ENCODE measurements at regions not wholly inside any gene's neighbourhood (a gene's known extent, or its start where the extent isn't known, plus 50 kb on each side); places are given as distances from the start of the nearest gene placed in this dataset.

- Histone ChIP-seq H3K36me3 (ENCODE audit: control insufficient read depth in 1 of 2, insufficient read depth in 2 of 2, low read depth in 1 of 2, low read length in 2 of 2) (no peaks in the 10 kb centered on the region), H3K18ac (ENCODE audit: low read depth in 1 of 2, low read length in 2 of 2) (no peak overlapping the region), H2AK5ac (ENCODE audit: low read length, severe bottlenecking) (no peak overlapping the region), H2BK5ac (ENCODE audit: low read depth, low read length, poor library complexity, severe bottlenecking) (no peak overlapping the region), H3K9ac (ENCODE audit: low read length) (no peak overlapping the region), H3K4me2 (ENCODE audit: low read length, poor library complexity, severe bottlenecking) (no peak overlapping the region), H3K4ac (ENCODE audit: low read depth in 1 of 2, low read length in 2 of 2) (no peak overlapping the region), H2AFZ (ENCODE audit: low read depth, low read length) (no peak overlapping the region), H2BK15ac (ENCODE audit: low read depth, poor library complexity, severe bottlenecking) (no peak overlapping the region), H3K9me3 (ENCODE audit: control insufficient read depth, low read length) (no peaks in the 10 kb centered on the region), H3K4me3 (ENCODE audit: insufficient read depth in 1 of 2, low read depth in 1 of 2, low read length in 2 of 2) (no peak overlapping the region), H2BK12ac (ENCODE audit: low read length in 2 of 2) (no peak overlapping the region), H3K23ac (ENCODE audit: low read length in 2 of 2) (no peak overlapping the region), H3K27me3 (ENCODE audit: control insufficient read depth in 1 of 2, insufficient read depth in 1 of 2, low read length in 2 of 2) (no peaks in the 10 kb centered on the region), H3K4me1 (ENCODE audit: control insufficient read depth, insufficient read depth, low read depth, low read length) (no peaks in the 10 kb centered on the region), H3K27ac (ENCODE audit: low read length, poor library complexity, severe bottlenecking) (no peak overlapping the region), H3K14ac (ENCODE audit: low read length in 2 of 2) (no peak overlapping the region), H3K79me1 (replicated peaks; ENCODE audit: low read length, poor library complexity, severe bottlenecking) (no peaks in the 10 kb centered on the region), H4K91ac (ENCODE audit: low read length) (no peak overlapping the region), H4K8ac (ENCODE audit: low read length) (no peak overlapping the region), H2BK120ac (ENCODE audit: low read depth, low read length) (no peak overlapping the region)
- DNase-seq, result no peak
Measured at GRCh38 chr2:155218945-155219344, 520.5 kb downstream of the KCNJ3 start.

- no peaks in the 10 kb centered on the region for H3K4me1 ChIP-seq (ENCODE audit: control insufficient read depth, insufficient read depth, low read depth, low read length)
Measured at GRCh38 chr2:155218292-155218924, 519.9 kb downstream of the KCNJ3 start.

GRCh38 chr2:155215037-155215707 is 516.7 kb downstream of the KCNJ3 start:
- WGBS, result 30% methylated on average over 1 of the region's 2 CpGs
- H3K79me1 ChIP-seq (replicated peaks; ENCODE audit: low read length, poor library complexity, severe bottlenecking), result no peaks in the 10 kb centered on the region

More at GRCh38 chr2:155218292-155218924, 519.9 kb downstream of the KCNJ3 start:
- H3K27ac ChIP-seq (ENCODE audit: low read length, poor library complexity, severe bottlenecking), result no peak overlapping the region
- H2BK120ac ChIP-seq (ENCODE audit: low read depth, low read length), result no peak overlapping the region
- H3K4me2 ChIP-seq (ENCODE audit: low read length, poor library complexity, severe bottlenecking), result no peak overlapping the region
- no peaks in the 10 kb centered on the region for H3K27me3 ChIP-seq (ENCODE audit: control insufficient read depth in 1 of 2, insufficient read depth in 1 of 2, low read length in 2 of 2)
- H2BK5ac ChIP-seq (ENCODE audit: low read depth, low read length, poor library complexity, severe bottlenecking), result no peak overlapping the region
- WGBS, result 83% methylated on average over 2 of the region's 2 CpGs
- H3K4ac ChIP-seq (ENCODE audit: low read depth in 1 of 2, low read length in 2 of 2), result no peak overlapping the region
- H2BK12ac ChIP-seq (ENCODE audit: low read length in 2 of 2), result no peak overlapping the region
- no peak overlapping the region for H3K14ac ChIP-seq (ENCODE audit: low read length in 2 of 2)
- H4K91ac ChIP-seq (ENCODE audit: low read length), result no peak overlapping the region
- no peak overlapping the region for H2AK5ac ChIP-seq (ENCODE audit: low read length, severe bottlenecking)
- H2BK15ac ChIP-seq (ENCODE audit: low read depth, poor library complexity, severe bottlenecking), result no peak overlapping the region
- no peak overlapping the region for H2AFZ ChIP-seq (ENCODE audit: low read depth, low read length)
- no peaks in the 10 kb centered on the region for H3K79me1 ChIP-seq (replicated peaks; ENCODE audit: low read length, poor library complexity, severe bottlenecking)
- H3K9me3 ChIP-seq (ENCODE audit: control insufficient read depth, low read length), result no peaks in the 10 kb centered on the region
- no peak overlapping the region for H3K18ac ChIP-seq (ENCODE audit: low read depth in 1 of 2, low read length in 2 of 2)
- H4K8ac ChIP-seq (ENCODE audit: low read length), result no peak overlapping the region
- no peak overlapping the region for H3K4me3 ChIP-seq (ENCODE audit: insufficient read depth in 1 of 2, low read depth in 1 of 2, low read length in 2 of 2)
- no peak overlapping the region for H3K9ac ChIP-seq (ENCODE audit: low read length)
- DNase-seq, result no peak
- H3K23ac ChIP-seq (ENCODE audit: low read length in 2 of 2), result no peak overlapping the region
- no peaks in the 10 kb centered on the region for H3K36me3 ChIP-seq (ENCODE audit: control insufficient read depth in 1 of 2, insufficient read depth in 2 of 2, low read depth in 1 of 2, low read length in 2 of 2)

GRCh38 chr2:155209696-155210450 is 511.4 kb downstream of the KCNJ3 start:
- no peak overlapping the region for H2BK5ac ChIP-seq (ENCODE audit: low read depth, low read length, poor library complexity, severe bottlenecking)
- no peak overlapping the region for H4K91ac ChIP-seq (ENCODE audit: low read length)
- no peaks in the 10 kb centered on the region for H3K9me3 ChIP-seq (ENCODE audit: control insufficient read depth, low read length)
- H2BK120ac ChIP-seq (ENCODE audit: low read depth, low read length), result no peak overlapping the region
- H2BK15ac ChIP-seq (ENCODE audit: low read depth, poor library complexity, severe bottlenecking), result no peak overlapping the region
- no peak overlapping the region for H3K14ac ChIP-seq (ENCODE audit: low read length in 2 of 2)
- H3K9ac ChIP-seq (ENCODE audit: low read length), result no peak overlapping the region
- no peak overlapping the region for H3K27ac ChIP-seq (ENCODE audit: low read length, poor library complexity, severe bottlenecking)
- H3K4me3 ChIP-seq (ENCODE audit: insufficient read depth in 1 of 2, low read depth in 1 of 2, low read length in 2 of 2), result no peak overlapping the region
- H3K79me1 ChIP-seq (replicated peaks; ENCODE audit: low read length, poor library complexity, severe bottlenecking), result no peaks in the 10 kb centered on the region
- no peak overlapping the region for H2AK5ac ChIP-seq (ENCODE audit: low read length, severe bottlenecking)
- no peak overlapping the region for H3K23ac ChIP-seq (ENCODE audit: low read length in 2 of 2)
- H3K27me3 ChIP-seq (ENCODE audit: control insufficient read depth in 1 of 2, insufficient read depth in 1 of 2, low read length in 2 of 2), result no peaks in the 10 kb centered on the region
- H3K18ac ChIP-seq (ENCODE audit: low read depth in 1 of 2, low read length in 2 of 2), result no peak overlapping the region
- DNase-seq, result no peak
- H4K8ac ChIP-seq (ENCODE audit: low read length), result no peak overlapping the region
- no peak overlapping the region for H2AFZ ChIP-seq (ENCODE audit: low read depth, low read length)
- H3K36me3 ChIP-seq (ENCODE audit: control insufficient read depth in 1 of 2, insufficient read depth in 2 of 2, low read depth in 1 of 2, low read length in 2 of 2), result no peaks in the 10 kb centered on the region
- no peak overlapping the region for H2BK12ac ChIP-seq (ENCODE audit: low read length in 2 of 2)
- H3K4me2 ChIP-seq (ENCODE audit: low read length, poor library complexity, severe bottlenecking), result no peak overlapping the region
- no peak overlapping the region for H3K4ac ChIP-seq (ENCODE audit: low read depth in 1 of 2, low read length in 2 of 2)
- no peaks in the 10 kb centered on the region for H3K4me1 ChIP-seq (ENCODE audit: control insufficient read depth, insufficient read depth, low read depth, low read length)
- 45% methylated on average over 1 of the region's 2 CpGs for WGBS

More at GRCh38 chr2:155215037-155215707, 516.7 kb downstream of the KCNJ3 start:
- Histone ChIP-seq H2BK5ac (ENCODE audit: low read depth, low read length, poor library complexity, severe bottlenecking) (no peak overlapping the region), H3K18ac (ENCODE audit: low read depth in 1 of 2, low read length in 2 of 2) (no peak overlapping the region), H3K14ac (ENCODE audit: low read length in 2 of 2) (no peak overlapping the region), H3K4me1 (ENCODE audit: control insufficient read depth, insufficient read depth, low read depth, low read length) (no peaks in the 10 kb centered on the region), H3K9ac (ENCODE audit: low read length) (no peak overlapping the region), H4K91ac (ENCODE audit: low read length) (no peak overlapping the region), H3K4me3 (ENCODE audit: insufficient read depth in 1 of 2, low read depth in 1 of 2, low read length in 2 of 2) (no peak overlapping the region), H4K8ac (ENCODE audit: low read length) (no peak overlapping the region), H3K27me3 (ENCODE audit: control insufficient read depth in 1 of 2, insufficient read depth in 1 of 2, low read length in 2 of 2) (no peaks in the 10 kb centered on the region), H2BK120ac (ENCODE audit: low read depth, low read length) (no peak overlapping the region), H3K4ac (ENCODE audit: low read depth in 1 of 2, low read length in 2 of 2) (no peak overlapping the region), H2AFZ (ENCODE audit: low read depth, low read length) (no peak overlapping the region), H3K9me3 (ENCODE audit: control insufficient read depth, low read length) (no peaks in the 10 kb centered on the region), H3K4me2 (ENCODE audit: low read length, poor library complexity, severe bottlenecking) (no peak overlapping the region), H3K36me3 (ENCODE audit: control insufficient read depth in 1 of 2, insufficient read depth in 2 of 2, low read depth in 1 of 2, low read length in 2 of 2) (no peaks in the 10 kb centered on the region), H2BK12ac (ENCODE audit: low read length in 2 of 2) (no peak overlapping the region), H2AK5ac (ENCODE audit: low read length, severe bottlenecking) (no peak overlapping the region), H2BK15ac (ENCODE audit: low read depth, poor library complexity, severe bottlenecking) (no peak overlapping the region), H3K23ac (ENCODE audit: low read length in 2 of 2) (no peak overlapping the region), H3K27ac (ENCODE audit: low read length, poor library complexity, severe bottlenecking) (no peak overlapping the region)
- DNase-seq, result no peak
